Stimulated activated CD8-positive, alpha-beta memory T cell treated with anti-CD3 and anti-CD28 coated beads, Interleukin-4, amount 100 ng/mL, for 48 hours (primary cell): ENCODE measurements at regions not wholly inside any gene's neighbourhood (a gene's known extent, or its start where the extent isn't known, plus 50 kb on each side); places are given as distances from the start of the nearest gene placed in this dataset.

Experiments
- DNase-seq: peaks from one replicate; pipeline ENCODE4 v3.0.0-alpha.2; 2020

DNA sequence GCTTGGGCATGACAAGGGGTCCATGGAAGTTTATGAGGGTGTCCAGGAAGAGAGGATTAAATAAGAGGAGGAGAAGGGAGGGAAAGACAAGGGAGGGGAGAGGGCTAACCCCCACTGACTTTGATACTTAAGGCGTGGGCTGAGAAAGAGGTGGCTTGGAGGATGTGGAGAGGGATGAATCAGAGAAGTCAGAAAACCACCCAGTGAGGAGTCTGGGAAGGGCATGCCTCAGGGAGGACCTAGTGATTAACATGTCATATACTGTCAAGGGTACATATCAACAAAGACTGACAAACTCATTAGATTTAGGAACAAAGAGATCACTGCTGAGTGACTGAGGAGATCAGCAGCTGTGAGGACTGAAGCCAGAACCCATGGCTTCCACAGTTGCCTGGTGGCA, 145.4 kb downstream of the IRX5 start:
- DNase-seq = no peak

- DNase-seq = no peak
These were observed 146.6 kb downstream of the IRX5 start for GRCh38 chr16:55077266-55077665.

GRCh38 chr16:55078153-55078552, 147.5 kb downstream of the IRX5 start:
- no peak for DNase-seq

GRCh38 chr16:55078699-55079410, 148.2 kb downstream of the IRX5 start:
- no peak for DNase-seq

DNA sequence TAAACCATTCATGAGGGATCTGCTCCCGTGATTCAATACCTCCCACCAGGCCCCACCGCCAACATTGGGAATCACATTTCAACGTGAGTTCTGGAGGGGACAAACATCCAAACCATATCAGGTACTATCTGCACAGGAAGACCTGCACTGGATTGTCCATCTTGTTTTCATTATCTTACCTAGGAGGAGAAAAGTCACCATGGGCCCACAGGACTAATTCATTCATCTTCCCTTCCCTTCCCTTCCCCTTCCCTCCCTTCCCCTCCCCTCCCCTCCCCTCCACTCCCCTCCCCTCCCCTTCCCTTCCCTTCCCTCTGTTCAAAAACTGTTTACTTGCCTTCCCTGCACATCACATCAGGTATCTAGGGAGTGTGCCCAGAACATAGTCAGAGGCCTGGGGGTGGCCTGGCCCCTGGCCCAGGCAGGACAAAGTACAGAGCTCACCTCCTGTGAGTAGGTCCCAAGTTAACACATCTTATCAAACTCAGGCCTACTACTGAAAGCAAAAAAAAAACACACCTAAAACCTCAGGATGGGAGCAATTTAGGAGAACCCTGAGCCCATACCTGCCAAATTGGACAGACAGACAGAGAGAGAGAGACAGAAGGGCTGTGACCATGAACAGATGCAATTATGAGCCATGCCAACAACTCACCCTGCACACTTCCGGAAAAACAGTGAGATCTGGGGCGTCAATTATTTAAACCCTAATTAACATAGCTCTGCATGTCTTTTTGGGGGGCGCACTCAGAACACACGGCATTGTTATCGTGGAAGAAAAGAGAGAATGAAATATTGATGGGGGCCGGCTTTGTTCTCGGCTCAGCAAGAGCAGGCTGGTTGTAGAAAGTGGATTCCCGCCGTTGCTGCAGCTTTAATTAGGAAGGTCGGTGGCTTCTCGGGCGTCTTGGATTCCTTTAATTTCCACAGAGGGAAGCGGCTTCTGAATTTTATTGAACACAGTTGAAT, 151.2 kb downstream of the IRX5 start:
- DNase-seq = no peak

DNA sequence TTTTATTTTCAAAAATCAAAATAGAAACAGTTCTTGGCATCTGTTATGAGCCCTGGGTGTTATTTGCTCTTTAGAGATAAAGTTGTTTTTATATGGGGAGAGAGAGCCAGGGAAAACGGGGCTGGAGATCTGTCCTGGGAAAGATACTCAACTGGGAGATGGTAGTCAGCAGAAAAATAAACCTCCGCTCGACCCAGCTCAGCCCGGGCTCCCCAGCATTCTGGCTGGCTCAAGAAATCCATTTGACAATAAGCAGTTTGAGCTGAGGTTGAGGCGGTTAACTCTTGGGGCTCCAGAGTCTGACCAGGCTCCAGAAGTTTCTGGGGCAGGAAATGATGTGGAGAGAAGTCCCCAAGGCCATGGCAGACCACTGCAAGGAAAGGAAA, 151.9 kb downstream of the IRX5 start:
- DNase-seq = no peak

DNA sequence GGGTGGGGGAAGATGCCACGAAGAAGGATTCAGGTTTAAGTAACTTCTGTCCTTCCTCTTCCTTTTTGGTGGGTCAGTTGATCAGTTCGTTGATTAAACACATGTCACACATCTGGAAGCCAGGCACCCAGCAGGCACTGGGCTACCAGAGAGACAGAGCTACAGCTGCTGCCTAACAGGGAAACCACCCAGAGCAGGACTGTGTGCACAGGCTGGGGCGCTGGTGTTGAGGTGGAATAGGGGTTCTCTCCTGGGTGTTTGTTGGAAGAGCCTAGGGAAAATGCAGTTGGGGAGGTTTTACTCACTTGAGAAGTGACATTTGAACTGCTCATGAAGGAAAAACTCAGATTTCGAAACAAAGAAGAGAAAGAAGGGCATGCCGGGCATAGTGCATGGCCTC, 152.4 kb downstream of the IRX5 start:
- DNase-seq = no peak

GRCh38 chr16:55088098-55088497, 157.4 kb downstream of the IRX5 start:
- no peak for DNase-seq

- DNase-seq = no peak
These were observed 158.9 kb downstream of the IRX5 start for GRCh38 chr16:55089600-55089999.

GRCh38 chr16:55091213-55091870, 160.7 kb downstream of the IRX5 start:
- DNase-seq = no peak

- DNase-seq = no peak
These were observed 161.2 kb downstream of the IRX5 start for GRCh38 chr16:55091871-55092230.

- no peak for DNase-seq
These were observed 169.4 kb downstream of the IRX5 start for GRCh38 chr16:55100100-55100499.

- no peak for DNase-seq
These were observed 170.4 kb downstream of the IRX5 start for GRCh38 chr16:55101026-55101425.

GRCh38 chr16:55102077-55102476, 171.4 kb downstream of the IRX5 start:
- DNase-seq = no peak

DNA sequence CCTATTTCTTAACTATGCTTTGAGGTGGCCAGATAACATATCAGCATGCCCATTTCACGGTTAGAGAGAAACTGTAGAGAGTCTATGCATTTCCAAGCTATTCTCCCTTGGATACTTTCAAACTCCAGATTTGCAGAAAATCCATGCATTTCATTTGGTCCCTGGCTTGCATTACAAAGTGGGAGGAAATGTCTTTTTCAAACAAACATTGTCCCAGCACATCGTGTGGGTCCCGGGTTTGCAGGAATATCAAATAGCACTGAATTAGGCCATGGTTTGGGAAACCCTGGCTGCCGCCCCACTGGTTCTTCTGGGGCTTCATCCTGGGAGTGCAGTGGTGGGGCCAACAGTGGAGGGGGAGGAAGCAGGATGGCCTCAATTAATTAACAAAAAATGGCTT, 171.9 kb downstream of the IRX5 start:
- DNase-seq = no peak

DNA sequence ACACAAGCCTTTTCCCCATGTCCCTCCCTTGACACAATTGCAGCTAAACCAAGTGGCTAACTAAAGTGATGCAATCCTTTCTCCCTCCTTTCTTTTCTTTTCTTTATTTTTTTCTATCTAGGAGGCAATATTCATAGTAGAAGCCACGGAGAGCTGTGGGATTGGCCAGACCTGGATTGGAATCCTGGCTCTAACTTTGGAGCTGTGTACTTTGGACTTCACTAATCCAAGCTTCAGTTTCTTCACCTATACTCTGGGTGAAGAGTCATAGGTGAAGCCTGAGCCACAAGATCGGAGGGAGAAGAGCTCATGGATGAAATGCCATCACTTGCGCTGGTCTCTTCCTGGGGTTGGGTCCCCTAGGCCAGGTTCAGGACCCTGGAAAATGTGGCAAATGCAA, 177.2 kb downstream of the IRX5 start:
- no peak for DNase-seq

- DNase-seq = no peak
These were observed 182.5 kb downstream of the IRX5 start for GRCh38 chr16:55113210-55113609.

DNA sequence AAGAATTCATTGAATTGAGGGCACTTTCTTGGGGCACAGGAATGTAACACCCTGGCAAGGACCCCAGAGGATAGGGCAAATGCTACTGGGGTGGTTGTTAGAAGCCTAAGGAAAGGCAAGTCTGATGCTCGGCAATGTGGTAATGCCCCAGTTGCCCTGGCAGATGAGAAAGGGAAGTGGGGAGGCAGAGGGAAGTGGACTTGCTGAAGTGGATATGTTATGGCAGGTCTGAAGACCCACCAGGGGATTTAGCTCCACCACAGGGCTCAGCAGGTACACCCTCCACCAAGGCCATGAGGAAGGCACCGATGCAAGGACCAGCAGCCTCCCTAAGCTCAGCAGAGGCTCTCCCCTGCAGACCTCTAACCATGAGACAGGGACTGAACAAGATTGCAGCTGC, 184.8 kb downstream of the IRX5 start:
- DNase-seq = no peak

GRCh38 chr16:55116165-55116920, 185.7 kb downstream of the IRX5 start:
- DNase-seq = no peak

- no peak for DNase-seq
These were observed 188.1 kb downstream of the IRX5 start for GRCh38 chr16:55118701-55119260.

DNA sequence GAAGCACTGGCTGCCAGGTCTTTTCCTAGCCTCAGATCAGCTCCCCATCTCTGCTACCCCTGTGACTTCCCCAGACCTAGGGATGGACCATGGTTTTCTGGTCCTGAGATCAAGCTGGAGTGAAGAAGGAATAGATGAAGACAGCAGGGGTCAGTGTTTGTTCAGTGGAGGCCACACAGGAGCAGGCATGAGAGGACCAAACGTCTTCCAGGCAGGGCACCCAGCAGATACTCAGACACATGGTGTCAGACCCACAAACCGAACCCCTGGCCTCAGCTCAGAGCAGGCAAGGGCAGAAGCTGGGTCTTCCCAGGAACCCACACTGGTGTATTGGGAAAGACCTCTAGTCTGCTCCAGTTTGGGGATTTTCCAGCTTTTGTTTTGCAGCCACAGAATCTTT, 189.7 kb downstream of the IRX5 start:
- no peak for DNase-seq

DNA sequence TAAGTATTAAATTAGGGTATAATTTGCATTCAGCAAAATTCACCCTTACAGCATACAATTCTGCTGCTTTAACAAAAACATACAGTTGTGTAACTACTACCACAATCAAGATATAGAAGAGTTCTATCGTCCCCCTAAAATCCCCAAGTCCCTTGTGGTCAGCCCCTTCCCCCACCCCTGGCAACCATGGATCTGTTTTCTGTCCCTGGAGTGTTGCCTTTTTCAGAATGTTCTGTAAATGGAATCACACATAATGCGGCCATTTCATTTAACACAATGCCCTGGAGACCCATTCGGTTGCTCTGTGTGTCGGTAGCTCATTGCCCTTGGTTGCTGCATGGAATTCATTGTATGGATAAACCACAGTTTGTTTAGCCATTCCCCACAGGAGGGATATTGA, 190.2 kb downstream of the IRX5 start:
- DNase-seq = no peak

DNA sequence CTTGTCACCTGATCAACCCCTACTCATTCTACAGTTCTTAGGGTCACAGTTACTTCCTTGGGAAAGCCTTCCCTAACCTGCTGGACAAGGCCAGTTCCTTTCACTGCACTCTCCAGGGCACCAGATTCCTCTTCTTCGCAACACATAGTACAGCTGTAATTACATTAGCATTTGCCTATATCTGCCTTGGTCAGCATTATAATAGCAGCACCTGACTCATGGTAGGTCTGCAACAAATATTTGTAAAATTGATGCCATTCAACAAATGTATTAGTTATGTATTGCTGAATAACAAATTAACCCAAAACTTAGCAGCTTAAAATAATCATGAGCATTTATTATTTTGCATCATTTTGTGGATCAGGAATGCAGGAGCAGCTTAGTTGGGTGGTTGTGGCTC, 193.0 kb downstream of the IRX5 start:
- DNase-seq = no peak
